HepG2 (cell line): ENCODE measurements at regions not wholly inside any gene's neighbourhood (a gene's known extent, or its start where the extent isn't known, plus 50 kb on each side); places are given as distances from the start of the nearest gene placed in this dataset.

Experiments
- ARID3A ChIP-seq: IDR thresholded peaks from 2 replicates; pipeline ENCODE4 v1.6.1; 2012; ENCODE audit warnings: low read depth, low read length, improper control_type of control experiment
- ARID5B ChIP-seq: IDR thresholded peaks from 2 replicates; pipeline ENCODE4 v1.4.0; 2020; ENCODE audit warnings: mild to moderate bottlenecking, missing genetic modification reagents
- DRAP1 ChIP-seq: IDR thresholded peaks from 2 replicates; pipeline ENCODE4 v1.6.1; 2016; ENCODE audit warnings: missing genetic modification reagents, missing compliant biosample characterization
- FOXA3 ChIP-seq: IDR thresholded peaks from 2 replicates; pipeline ENCODE4 v1.6.1; 2016; ENCODE audit warnings: missing genetic modification reagents, missing compliant biosample characterization
- FOXC1 ChIP-seq: sonication (generic); formaldehyde crosslinking; IDR thresholded peaks from 2 replicates; pipeline ENCODE4 v1.8.0; 2022; ENCODE audit warnings: mild to moderate bottlenecking, missing genetic modification reagents, borderline replicate concordance
- MEF2D ChIP-seq: sonication (generic); formaldehyde crosslinking; IDR thresholded peaks from 2 replicates; pipeline ENCODE4 v1.5.1; 2020; ENCODE audit warnings: mild to moderate bottlenecking, missing genetic modification reagents
- MXD4 ChIP-seq: IDR thresholded peaks from 2 replicates; pipeline ENCODE4 v1.6.1; 2016; ENCODE audit warnings: mild to moderate bottlenecking, missing biosample characterization, missing genetic modification reagents
- MYC ChIP-seq: sonication (generic); formaldehyde crosslinking; IDR thresholded peaks from 2 replicates; pipeline ENCODE4 v1.9.0; 2021; ENCODE audit warnings: missing genetic modification reagents, borderline replicate concordance
- NR2F6 ChIP-seq, 2 experiments: IDR thresholded peaks; 2 replicates each; pipeline ENCODE4 v1.6.1; 2016; ENCODE audit warnings: antibody characterized with exemption in 1 of 2, mild to moderate bottlenecking in 1 of 2
- RXRA ChIP-seq: sonication (generic); formaldehyde crosslinking; IDR thresholded peaks from 2 replicates; pipeline ENCODE4 v1.5.1; 2020; ENCODE audit warnings: missing genetic modification reagents
- THRA ChIP-seq: sonication (generic); formaldehyde crosslinking; IDR thresholded peaks from 2 replicates; pipeline ENCODE4 v1.4.0; 2020; ENCODE audit warnings: missing genetic modification reagents, borderline replicate concordance
- ZFY ChIP-seq: sonication (generic); formaldehyde crosslinking; IDR thresholded peaks from 2 replicates; pipeline ENCODE4 v1.4.0; 2020; ENCODE audit warnings: missing genetic modification reagents
- ZKSCAN5 ChIP-seq: sonication (generic); formaldehyde crosslinking; IDR thresholded peaks from 2 replicates; pipeline ENCODE4 v1.5.1; 2020; ENCODE audit warnings: mild to moderate bottlenecking, missing genetic modification reagents
- ZNF350 ChIP-seq: sonication (generic); formaldehyde crosslinking; IDR thresholded peaks from 2 replicates; pipeline ENCODE4 v1.4.0; 2020; ENCODE audit warnings: mild to moderate bottlenecking, low read depth, missing genetic modification reagents, borderline replicate concordance
- ZNF556 ChIP-seq: sonication (generic); formaldehyde crosslinking; IDR thresholded peaks from 2 replicates; pipeline ENCODE4 v1.4.0; 2020; ENCODE audit warnings: mild to moderate bottlenecking, missing genetic modification reagents, borderline replicate concordance
- ZNF761 ChIP-seq: sonication (generic); formaldehyde crosslinking; conservative IDR thresholded peaks from 2 replicates; pipeline ENCODE4 v1.4.0; 2020; ENCODE audit warnings: mild to moderate bottlenecking, missing genetic modification reagents
- ZNF777 ChIP-seq: sonication (generic); formaldehyde crosslinking; IDR thresholded peaks from 2 replicates; pipeline ENCODE4 v1.4.0; 2020; ENCODE audit warnings: missing genetic modification reagents
- ZNF800 ChIP-seq: sonication (generic); formaldehyde crosslinking; IDR thresholded peaks from 2 replicates; pipeline ENCODE4 v1.4.0; 2020; ENCODE audit warnings: missing genetic modification reagents

GRCh38 chr2:109677121-109677731 is 63.1 kb downstream of the SOWAHC start (continued):
- TF ChIP-seq ZNF777 (CRISPR knock-in tag) (peak; percentile 57; the same call in 1 of the 2 replicates), MXD4 (CRISPR knock-in tag) (0 out of 2 replicates have a peak, but pooled peaks have one; percentile 30), ZFY (CRISPR knock-in tag) (0 out of 2 replicates have a peak, but pooled peaks have one; percentile 36), FOXC1 (CRISPR knock-in tag) (peak; percentile 32; the same call in 1 of the 2 replicates), ZKSCAN5 (peak; percentile 91), THRA (CRISPR knock-in tag) (peak; percentile 84; the same call in 1 of the 2 replicates), FOXA3 (CRISPR knock-in tag) (peak; percentile 84), RXRA (peak; percentile 94), ZNF761 (CRISPR knock-in tag) (0 out of 2 replicates have a peak, but pooled peaks have one; percentile 35), ARID3A (0 out of 2 replicates have a peak, but pooled peaks have one; percentile 10), ZNF350 (CRISPR knock-in tag) (peak; percentile 76), MYC (CRISPR knock-in tag) (0 out of 2 replicates have a peak, but pooled peaks have one; percentile 43), ARID5B (CRISPR knock-in tag) (peak; percentile 94), MEF2D (CRISPR knock-in tag) (0 out of 2 replicates have a peak, but pooled peaks have one; percentile 44), ZNF556 (CRISPR knock-in tag) (0 out of 2 replicates have a peak, but pooled peaks have one; percentile 41), DRAP1 (CRISPR knock-in tag) (peak; percentile 58; the same call in 1 of the 2 replicates), ZNF800 (CRISPR knock-in tag) (peak; percentile 38; the same call in 1 of the 2 replicates), NR2F6 (IDR thresholded peaks at IDR 0.05) (peak; percentile 99), NR2F6 (CRISPR knock-in tag; IDR thresholded peaks at IDR 0.05) (peak; percentile 100)
